ENCODE measurements at regions not wholly inside any gene's neighbourhood (a gene's known extent, or its start where the extent isn't known, plus 50 kb on each side); places are given as distances from the start of the nearest gene placed in this dataset.

GRCh38 chr2:120929829-120930228, 194.2 kb downstream of the GLI2 start:
- no peak for TF ChIP-seq TAF1 (IDR thresholded peaks at IDR 0.05; ENCODE audit: low read depth)
- TF ChIP-seq EP300 (IDR thresholded peaks at IDR 0.05; ENCODE audit: borderline replicate concordance), result no peak
- no peak for TF ChIP-seq RAD21 (IDR thresholded peaks at IDR 0.05; ENCODE audit: low read depth)
- TF ChIP-seq TCF12 (IDR thresholded peaks at IDR 0.05; ENCODE audit: low read depth), result no peak
- no peak for TF ChIP-seq EGR1 (IDR thresholded peaks at IDR 0.05)
- no peak for TF ChIP-seq CEBPB (IDR thresholded peaks at IDR 0.05)
- no peak for TF ChIP-seq REST (IDR thresholded peaks at IDR 0.05; ENCODE audit: low read depth)
- TF ChIP-seq YY1 (IDR thresholded peaks at IDR 0.05; ENCODE audit: low read depth), result no peak
- TF ChIP-seq USF1 (IDR thresholded peaks at IDR 0.05), result no peak
- no peak for TF ChIP-seq FOXM1 (IDR thresholded peaks at IDR 0.05; ENCODE audit: borderline replicate concordance, low read depth)
- TF ChIP-seq ZBTB7A (IDR thresholded peaks at IDR 0.05; ENCODE audit: low read depth), result no peak
- no peak for TF ChIP-seq CREB1 (IDR thresholded peaks at IDR 0.05; ENCODE audit: low read depth)
- TF ChIP-seq NFIC (IDR thresholded peaks at IDR 0.05), result no peak
- no peak for TF ChIP-seq TEAD4 (IDR thresholded peaks at IDR 0.05)
- no peak for TF ChIP-seq MAX (IDR thresholded peaks at IDR 0.05)

GRCh38 chr2:120930236-120930635, 194.6 kb downstream of the GLI2 start:
- TF ChIP-seq CEBPB (IDR thresholded peaks at IDR 0.05) (no peak), USF1 (IDR thresholded peaks at IDR 0.05) (no peak), TAF1 (IDR thresholded peaks at IDR 0.05; ENCODE audit: low read depth) (no peak), ZBTB7A (IDR thresholded peaks at IDR 0.05; ENCODE audit: low read depth) (no peak), MAX (IDR thresholded peaks at IDR 0.05) (no peak), NFIC (IDR thresholded peaks at IDR 0.05) (no peak), RAD21 (IDR thresholded peaks at IDR 0.05; ENCODE audit: low read depth) (no peak), REST (IDR thresholded peaks at IDR 0.05; ENCODE audit: low read depth) (no peak), EGR1 (IDR thresholded peaks at IDR 0.05) (no peak), YY1 (IDR thresholded peaks at IDR 0.05; ENCODE audit: low read depth) (no peak), TCF12 (IDR thresholded peaks at IDR 0.05; ENCODE audit: low read depth) (no peak), CREB1 (IDR thresholded peaks at IDR 0.05; ENCODE audit: low read depth) (no peak), FOXM1 (IDR thresholded peaks at IDR 0.05; ENCODE audit: borderline replicate concordance, low read depth) (no peak), EP300 (IDR thresholded peaks at IDR 0.05; ENCODE audit: borderline replicate concordance) (no peak), TEAD4 (IDR thresholded peaks at IDR 0.05) (no peak)

GRCh38 chr2:120930864-120931263, 195.2 kb downstream of the GLI2 start:
- TF ChIP-seq YY1 (IDR thresholded peaks at IDR 0.05; ENCODE audit: low read depth) (no peak), TCF12 (IDR thresholded peaks at IDR 0.05; ENCODE audit: low read depth) (no peak), USF1 (IDR thresholded peaks at IDR 0.05) (no peak), TEAD4 (IDR thresholded peaks at IDR 0.05) (no peak), REST (IDR thresholded peaks at IDR 0.05; ENCODE audit: low read depth) (no peak), ZBTB7A (IDR thresholded peaks at IDR 0.05; ENCODE audit: low read depth) (no peak), EP300 (IDR thresholded peaks at IDR 0.05; ENCODE audit: borderline replicate concordance) (no peak), CREB1 (IDR thresholded peaks at IDR 0.05; ENCODE audit: low read depth) (no peak), EGR1 (IDR thresholded peaks at IDR 0.05) (no peak), TAF1 (IDR thresholded peaks at IDR 0.05; ENCODE audit: low read depth) (no peak), MAX (IDR thresholded peaks at IDR 0.05) (no peak), FOXM1 (IDR thresholded peaks at IDR 0.05; ENCODE audit: borderline replicate concordance, low read depth) (no peak), RAD21 (IDR thresholded peaks at IDR 0.05; ENCODE audit: low read depth) (no peak), NFIC (IDR thresholded peaks at IDR 0.05) (no peak), CEBPB (IDR thresholded peaks at IDR 0.05) (no peak)
